DND-41 (cell line): ENCODE measurements at regions not wholly inside any gene's neighbourhood (a gene's known extent, or its start where the extent isn't known, plus 50 kb on each side); places are given as distances from the start of the nearest gene placed in this dataset.

Source experiments
- ATAC-seq: fragments of 200-7000 bp; cut with Tn5 transposase; 3 replicates; pipeline ENCODE4 v1.9.1; 2021; ENCODE audit warnings: low read depth; ENCODE audit not compliant: insufficient read depth
- DNase-seq: peaks from one replicate; pipeline ENCODE4 v3.0.0-alpha.2; 2020
- H2AFZ ChIP-seq: 2 replicates; pipeline ENCODE4 v1.6.0; 2012; ENCODE audit warnings: low read depth, low read length
- H3K27ac ChIP-seq: 2 replicates; pipeline ENCODE4 v1.5.1; 2012; ENCODE audit warnings: low read length, inconsistent platforms
- H3K27me3 ChIP-seq: fragments of 200-600 bp; sonication (generic); 2 replicates; pipeline ENCODE4 v1.6.0; 2012; ENCODE audit warnings: low read length, mild to moderate bottlenecking, inconsistent platforms; ENCODE audit not compliant: insufficient read depth, poor library complexity
- H3K36me3 ChIP-seq: 2 replicates; pipeline ENCODE4 v1.5.1; 2012; ENCODE audit warnings: low read length, inconsistent platforms; ENCODE audit not compliant: insufficient read depth
- H3K4me1 ChIP-seq: 2 replicates; pipeline ENCODE4 v1.5.1; 2012; ENCODE audit warnings: mild to moderate bottlenecking, low read length; ENCODE audit not compliant: insufficient read depth
- H3K4me2 ChIP-seq: 2 replicates; pipeline ENCODE4 v1.6.0; 2012; ENCODE audit warnings: mild to moderate bottlenecking, moderate library complexity, low read length, inconsistent platforms; ENCODE audit not compliant: insufficient read depth
- H3K4me3 ChIP-seq, 2 experiments: fragments of 200-600 bp in 1 of 2; shearing (Covaris generic) in 1 of 2; 2 replicates each; pipeline ENCODE4 v1.5.1; 2012 to 2016; ENCODE audit warnings: inconsistent platforms in 2 of 2, low read length in 2 of 2, mild to moderate bottlenecking in 2 of 2, low read depth in 1 of 2, moderate library complexity in 1 of 2
- H3K79me2 ChIP-seq: 2 replicates; pipeline ENCODE4 v1.6.0; 2012; ENCODE audit warnings: low read length, inconsistent platforms; ENCODE audit not compliant: insufficient read depth
- H3K9ac ChIP-seq: 2 replicates; pipeline ENCODE4 v1.6.0; 2012; ENCODE audit warnings: low read depth, mild to moderate bottlenecking, inconsistent platforms, low read length, moderate library complexity
- H3K9me3 ChIP-seq: 2 replicates; pipeline ENCODE4 v1.5.1; 2012; ENCODE audit warnings: low read length, moderate library complexity, mild to moderate bottlenecking, inconsistent platforms; ENCODE audit not compliant: insufficient read depth, severe bottlenecking
- H4K20me1 ChIP-seq: 2 replicates; pipeline ENCODE4 v1.6.0; 2012; ENCODE audit warnings: low read length; ENCODE audit not compliant: insufficient read depth
- EZH2 ChIP-seq: IDR thresholded peaks from 3 replicates; pipeline ENCODE4 v1.6.1; 2012; ENCODE audit warnings: borderline replicate concordance, low read depth, mild to moderate bottlenecking, moderate library complexity, low read length, inconsistent platforms; ENCODE audit not compliant: severe bottlenecking
- TF ChIP-seq, protein P1 (sequence below): IDR thresholded peaks from 2 replicates; pipeline ENCODE4 v1.5.1; 2012; ENCODE audit warnings: borderline replicate concordance, low read length, moderate library complexity, mild to moderate bottlenecking; ENCODE audit not compliant: poor library complexity, severe bottlenecking; ENCODE audit errors: extremely low read depth

DNA sequence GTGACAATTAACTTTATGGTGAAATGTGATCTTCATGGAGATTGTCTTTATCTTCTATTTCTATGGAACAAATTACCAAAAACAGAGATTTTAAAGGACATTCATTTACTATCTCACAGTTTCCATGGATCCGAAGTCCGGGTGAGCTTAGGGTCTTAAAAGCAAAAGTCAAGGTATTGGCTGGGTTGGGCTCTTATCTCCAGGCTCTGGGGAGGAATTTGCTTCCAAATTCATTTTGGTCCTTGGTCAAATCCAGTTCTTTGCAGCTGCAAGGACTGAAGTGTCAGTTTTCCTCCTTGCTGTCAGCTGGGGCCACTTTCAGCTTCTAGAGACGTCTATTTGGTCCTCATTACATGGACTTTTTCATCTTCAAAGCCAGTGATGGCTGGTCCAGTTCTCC lies 395.8 kb upstream of the MAF start:
- Histone ChIP-seq H3K4me3 (no peak overlapping the region), H3K27ac (no peak overlapping the region), H3K9me3 (no peaks in the 10 kb centered on the region), H3K9ac (no peak overlapping the region), H3K27me3 (no peaks in the 10 kb centered on the region), H3K36me3 (no peaks in the 10 kb centered on the region), H3K79me2 (no peaks in the 10 kb centered on the region), H3K4me1 (no peaks in the 10 kb centered on the region), H4K20me1 (no peaks in the 10 kb centered on the region), H2AFZ (no peak overlapping the region), H3K4me2 (no peak overlapping the region)
- ATAC-seq (no peak), DNase-seq (no peak)
- TF ChIP-seq, protein P1, sequence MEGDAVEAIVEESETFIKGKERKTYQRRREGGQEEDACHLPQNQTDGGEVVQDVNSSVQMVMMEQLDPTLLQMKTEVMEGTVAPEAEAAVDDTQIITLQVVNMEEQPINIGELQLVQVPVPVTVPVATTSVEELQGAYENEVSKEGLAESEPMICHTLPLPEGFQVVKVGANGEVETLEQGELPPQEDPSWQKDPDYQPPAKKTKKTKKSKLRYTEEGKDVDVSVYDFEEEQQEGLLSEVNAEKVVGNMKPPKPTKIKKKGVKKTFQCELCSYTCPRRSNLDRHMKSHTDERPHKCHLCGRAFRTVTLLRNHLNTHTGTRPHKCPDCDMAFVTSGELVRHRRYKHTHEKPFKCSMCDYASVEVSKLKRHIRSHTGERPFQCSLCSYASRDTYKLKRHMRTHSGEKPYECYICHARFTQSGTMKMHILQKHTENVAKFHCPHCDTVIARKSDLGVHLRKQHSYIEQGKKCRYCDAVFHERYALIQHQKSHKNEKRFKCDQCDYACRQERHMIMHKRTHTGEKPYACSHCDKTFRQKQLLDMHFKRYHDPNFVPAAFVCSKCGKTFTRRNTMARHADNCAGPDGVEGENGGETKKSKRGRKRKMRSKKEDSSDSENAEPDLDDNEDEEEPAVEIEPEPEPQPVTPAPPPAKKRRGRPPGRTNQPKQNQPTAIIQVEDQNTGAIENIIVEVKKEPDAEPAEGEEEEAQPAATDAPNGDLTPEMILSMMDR: no peak
- no peak for TF ChIP-seq EZH2

DNA sequence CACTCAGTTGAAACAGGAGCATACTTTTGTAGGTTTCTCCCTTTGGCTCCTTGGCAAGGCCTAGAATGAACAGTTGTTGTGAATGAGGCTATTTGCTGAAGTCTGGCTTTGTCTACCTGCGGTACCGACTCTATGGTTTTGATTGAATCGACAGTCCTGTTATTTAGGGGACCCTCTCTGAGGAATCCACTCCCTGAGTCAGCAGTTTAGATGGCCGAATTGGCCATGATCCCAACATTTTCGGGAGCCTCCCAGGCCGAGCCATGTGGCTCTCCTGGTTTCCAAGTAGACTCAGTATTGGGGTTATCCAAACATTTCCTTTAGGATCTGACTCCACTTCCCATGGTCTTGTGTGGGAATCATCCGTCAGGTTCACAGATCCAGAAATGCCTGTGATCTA lies 394.8 kb upstream of the MAF start:
- no peak overlapping the region for H3K4me3 ChIP-seq
- H3K36me3 ChIP-seq: no peaks in the 10 kb centered on the region
- TF ChIP-seq, protein P1: no peak
- no peak for TF ChIP-seq EZH2
- H3K4me1 ChIP-seq: no peaks in the 10 kb centered on the region
- no peak overlapping the region for H2AFZ ChIP-seq
- no peak overlapping the region for H3K9ac ChIP-seq
- no peak overlapping the region for H3K27ac ChIP-seq
- H4K20me1 ChIP-seq: no peaks in the 10 kb centered on the region
- DNase-seq (no peak), ATAC-seq (no peak)
- H3K9me3 ChIP-seq: no peaks in the 10 kb centered on the region
- H3K79me2 ChIP-seq: no peaks in the 10 kb centered on the region
- H3K27me3 ChIP-seq: no peaks in the 10 kb centered on the region
- no peak overlapping the region for H3K4me2 ChIP-seq

GRCh38 chr16:79994418-79994817 lies 393.9 kb upstream of the MAF start:
- Histone ChIP-seq H3K9me3 (no peaks in the 10 kb centered on the region), H3K4me3 (no peak overlapping the region), H2AFZ (no peak overlapping the region), H3K9ac (no peak overlapping the region), H3K79me2 (no peaks in the 10 kb centered on the region), H3K4me2 (no peak overlapping the region), H3K36me3 (no peaks in the 10 kb centered on the region), H4K20me1 (no peaks in the 10 kb centered on the region), H3K27me3 (no peaks in the 10 kb centered on the region), H3K27ac (no peak overlapping the region), H3K4me1 (no peaks in the 10 kb centered on the region)
- DNase-seq: no peak
- TF ChIP-seq, protein P1: no peak
- no peak for TF ChIP-seq EZH2
- ATAC-seq: no peak

DNA sequence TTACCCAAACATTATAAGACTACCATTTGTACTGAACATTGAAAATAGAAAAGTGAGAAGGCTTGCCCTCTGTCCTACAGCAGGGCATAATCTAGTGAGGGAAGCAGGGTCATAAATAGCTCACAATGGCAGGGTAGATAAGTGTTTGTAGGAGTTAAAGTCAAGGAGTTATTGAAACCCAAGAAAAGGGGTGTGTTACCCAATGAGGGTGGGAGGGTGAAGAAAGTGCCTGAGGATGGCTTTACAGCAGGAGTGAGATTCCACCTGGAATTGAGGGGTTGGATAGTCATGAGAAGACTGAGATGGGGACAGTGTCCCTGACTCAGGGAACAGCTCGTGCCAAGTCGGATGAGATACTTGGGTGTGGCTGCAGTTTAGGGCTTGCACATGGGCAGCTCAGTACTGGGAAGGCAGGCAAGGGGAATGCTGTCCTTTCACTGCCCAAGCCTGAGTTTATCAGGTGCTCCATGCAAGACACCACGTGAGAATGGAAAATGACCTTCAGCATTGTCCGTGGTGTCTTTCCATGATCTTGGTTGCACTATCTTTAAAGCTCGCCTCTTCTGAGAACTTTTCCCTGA lies 393.2 kb upstream of the MAF start:
- H3K79me2 ChIP-seq: no peaks in the 10 kb centered on the region
- H3K4me2 ChIP-seq: no peak overlapping the region
- H3K27ac ChIP-seq: no peak overlapping the region
- DNase-seq: no peak
- H4K20me1 ChIP-seq: no peaks in the 10 kb centered on the region
- H3K27me3 ChIP-seq: no peaks in the 10 kb centered on the region
- no peaks in the 10 kb centered on the region for H3K36me3 ChIP-seq
- no peaks in the 10 kb centered on the region for H3K4me1 ChIP-seq
- TF ChIP-seq EZH2: no peak
- TF ChIP-seq, protein P1: no peak
- H2AFZ ChIP-seq: no peak overlapping the region
- ATAC-seq: no peak
- H3K9ac ChIP-seq: no peak overlapping the region
- no peak overlapping the region for H3K4me3 ChIP-seq
- H3K9me3 ChIP-seq: no peaks in the 10 kb centered on the region
